ENCODE measurements at regions not wholly inside any gene's neighbourhood (a gene's known extent, or its start where the extent isn't known, plus 50 kb on each side); places are given as distances from the start of the nearest gene placed in this dataset.

DNA sequence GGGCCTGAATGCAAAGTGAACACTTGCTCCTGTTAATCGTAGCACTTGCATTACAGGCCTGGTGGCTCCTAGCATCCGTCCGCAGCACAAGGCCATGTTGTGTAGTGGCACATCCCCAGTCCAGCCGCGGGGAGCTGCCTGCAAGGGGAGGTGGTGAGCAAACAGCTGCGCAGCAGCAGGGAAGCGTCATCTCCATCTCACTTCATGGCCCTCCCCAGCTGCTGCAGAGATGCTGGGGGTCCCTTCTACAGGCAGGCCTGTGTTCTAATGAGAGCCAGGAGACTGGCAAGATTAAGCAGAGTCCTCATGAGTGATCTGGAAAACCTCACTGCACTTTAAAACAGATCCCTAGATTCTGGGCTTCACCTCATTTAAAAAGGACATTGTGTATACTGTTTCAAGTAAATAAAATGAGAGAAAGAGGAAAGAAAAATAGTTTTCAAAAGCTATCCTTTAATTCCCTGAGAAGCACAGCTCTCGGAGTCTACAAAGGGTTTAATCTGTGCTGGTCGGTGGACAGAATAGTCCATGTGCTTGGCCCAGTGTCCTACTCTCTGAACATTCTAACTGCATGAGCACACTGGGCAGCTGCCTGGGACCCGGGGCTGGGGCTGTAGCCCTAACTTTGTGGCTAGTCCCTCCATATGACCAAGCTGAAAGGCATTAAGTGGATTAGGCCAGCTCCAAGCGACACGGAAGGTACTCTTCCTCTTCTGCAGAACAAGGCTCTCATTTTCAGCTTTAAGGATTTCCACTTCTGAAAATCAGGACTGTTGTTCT is 125.8 kb downstream of the LY86 start:
- TF ChIP-seq, protein P1, sequence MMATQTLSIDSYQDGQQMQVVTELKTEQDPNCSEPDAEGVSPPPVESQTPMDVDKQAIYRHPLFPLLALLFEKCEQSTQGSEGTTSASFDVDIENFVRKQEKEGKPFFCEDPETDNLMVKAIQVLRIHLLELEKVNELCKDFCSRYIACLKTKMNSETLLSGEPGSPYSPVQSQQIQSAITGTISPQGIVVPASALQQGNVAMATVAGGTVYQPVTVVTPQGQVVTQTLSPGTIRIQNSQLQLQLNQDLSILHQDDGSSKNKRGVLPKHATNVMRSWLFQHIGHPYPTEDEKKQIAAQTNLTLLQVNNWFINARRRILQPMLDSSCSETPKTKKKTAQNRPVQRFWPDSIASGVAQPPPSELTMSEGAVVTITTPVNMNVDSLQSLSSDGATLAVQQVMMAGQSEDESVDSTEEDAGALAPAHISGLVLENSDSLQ (IDR thresholded peaks at IDR 0.05): no peak
- TF ChIP-seq FOXK2 (IDR thresholded peaks at IDR 0.05): no peak
- TF ChIP-seq ELF4 (IDR thresholded peaks at IDR 0.05): no peak
- TF ChIP-seq HDGF (IDR thresholded peaks at IDR 0.05; ENCODE audit: borderline replicate concordance): no peak
- no peak for TF ChIP-seq SP1 (IDR thresholded peaks at IDR 0.05)
- no peak for TF ChIP-seq FOXA1 (IDR thresholded peaks at IDR 0.05)
- TF ChIP-seq SUZ12 (IDR thresholded peaks at IDR 0.05): no peak

Data from HEK293T (cell line).